GM18868 (cell line): ENCODE measurements at regions not wholly inside any gene's neighbourhood (a gene's known extent, or its start where the extent isn't known, plus 50 kb on each side); places are given as distances from the start of the nearest gene placed in this dataset.
"Not testable (repeated sequence)": the region's sequence is repeated elsewhere in the genome, so short reads cannot be mapped to it uniquely, and the experiment has no call there.

Experiments
- ATAC-seq: cut with Tn5 transposase; IDR thresholded peaks from one replicate; pipeline ENCODE4 v1.9.1; 2021; ENCODE audit warnings: mild to moderate bottlenecking, moderate library complexity; ENCODE audit not compliant: unreplicated experiment

GRCh38 chr12:125856366-125856765 lies 791.1 kb downstream of the AACS start:
- ATAC-seq, result no peak

GRCh38 chr12:125856896-125857295 lies 791.7 kb downstream of the AACS start:
- ATAC-seq, result no peak

- no peak for ATAC-seq
These were observed 795.5 kb downstream of the AACS start for GRCh38 chr12:125860672-125861288.

GRCh38 chr12:125861299-125862281 lies 796.4 kb downstream of the AACS start:
- no peak for ATAC-seq

- ATAC-seq, result not testable (repeated sequence)
These were observed 800.0 kb downstream of the AACS start for GRCh38 chr12:125865236-125865635.

- no peak for ATAC-seq
These were observed 806.8 kb downstream of the AACS start for GRCh38 chr12:125871811-125872594.

- no peak for ATAC-seq
These were observed 807.8 kb downstream of the AACS start for GRCh38 chr12:125873016-125873415.

GRCh38 chr12:125878483-125878882 lies 813.2 kb downstream of the AACS start:
- no peak for ATAC-seq

- ATAC-seq, result no peak
These were observed 816.9 kb downstream of the AACS start for GRCh38 chr12:125882141-125882540.

GRCh38 chr12:125888921-125889320 lies 823.7 kb downstream of the AACS start:
- no peak for ATAC-seq

GRCh38 chr12:125889742-125890141 lies 824.5 kb downstream of the AACS start:
- no peak for ATAC-seq

- no peak for ATAC-seq
These were observed 825.2 kb downstream of the AACS start for GRCh38 chr12:125890366-125890905.

- ATAC-seq, result no peak
These were observed 825.7 kb downstream of the AACS start for GRCh38 chr12:125890971-125891370.

GRCh38 chr12:125892276-125892675 lies 827.0 kb downstream of the AACS start:
- ATAC-seq, result no peak

GRCh38 chr12:125902991-125903390 lies 837.8 kb downstream of the AACS start:
- no peak for ATAC-seq

- ATAC-seq, result no peak
These were observed 842.1 kb downstream of the AACS start for GRCh38 chr12:125907351-125907750.

GRCh38 chr12:125919856-125920470 lies 854.7 kb downstream of the AACS start:
- ATAC-seq, result no peak

- ATAC-seq, result no peak
These were observed 857.1 kb downstream of the AACS start for GRCh38 chr12:125922330-125922729.

GRCh38 chr12:125936502-125936901 lies 871.3 kb downstream of the AACS start:
- no peak for ATAC-seq

GRCh38 chr12:125944446-125944845 lies 879.2 kb downstream of the AACS start:
- ATAC-seq, result no peak

- ATAC-seq, result no peak
These were observed 884.2 kb downstream of the AACS start for GRCh38 chr12:125949471-125949870.
